ENCODE measurements at regions not wholly inside any gene's neighbourhood (a gene's known extent, or its start where the extent isn't known, plus 50 kb on each side); places are given as distances from the start of the nearest gene placed in this dataset.
A peak's percentile ranks its signal among the peaks of the same experiment; 100 is the strongest.

GRCh38 chr4:133464311-133464710 is 315.2 kb downstream of the PCDH10 start:
- no peak for DNase-seq

GRCh38 chr4:133452678-133453077 is 303.6 kb downstream of the PCDH10 start:
- no peak for DNase-seq

GRCh38 chr4:133450813-133451212 is 301.7 kb downstream of the PCDH10 start:
- DNase-seq = no peak

GRCh38 chr4:133440404-133440803 is 291.3 kb downstream of the PCDH10 start:
- DNase-seq = no peak

GRCh38 chr4:133439830-133440229 is 290.7 kb downstream of the PCDH10 start:
- no peak for DNase-seq

- DNase-seq = no peak
Measured at GRCh38 chr4:133424605-133425004, 275.5 kb downstream of the PCDH10 start.

GRCh38 chr4:133403913-133404312 is 254.8 kb downstream of the PCDH10 start:
- no peak for DNase-seq

- no peak for DNase-seq
Measured at GRCh38 chr4:133402616-133403015, 253.5 kb downstream of the PCDH10 start.

- DNase-seq = no peak
Measured at GRCh38 chr4:133394971-133395627, 246.0 kb downstream of the PCDH10 start.

GRCh38 chr4:133390198-133390855 is 241.2 kb downstream of the PCDH10 start:
- DNase-seq = no peak

GRCh38 chr4:133389029-133389428 is 239.9 kb downstream of the PCDH10 start:
- no peak for DNase-seq

- DNase-seq = no peak
Measured at GRCh38 chr4:133385161-133385954, 236.3 kb downstream of the PCDH10 start.

- DNase-seq = no peak
Measured at GRCh38 chr4:133379681-133380438, 230.8 kb downstream of the PCDH10 start.

GRCh38 chr4:133377286-133377685 is 228.2 kb downstream of the PCDH10 start:
- no peak for DNase-seq

GRCh38 chr4:133372699-133373098 is 223.6 kb downstream of the PCDH10 start:
- DNase-seq = no peak

GRCh38 chr4:133355633-133356032 is 206.5 kb downstream of the PCDH10 start:
- peak in 1 of 2 experiments; percentile 9 for DNase-seq

- DNase-seq = no peak
Measured at GRCh38 chr4:133347409-133347808, 198.3 kb downstream of the PCDH10 start.

- no peak for DNase-seq
Measured at GRCh38 chr4:133324491-133324890, 175.4 kb downstream of the PCDH10 start.

GRCh38 chr4:133323670-133324069 is 174.6 kb downstream of the PCDH10 start:
- no peak for DNase-seq

GRCh38 chr4:133320576-133321170 is 171.6 kb downstream of the PCDH10 start:
- DNase-seq = peak; percentile 72 to 79

GRCh38 chr4:133316909-133317308 is 167.8 kb downstream of the PCDH10 start:
- DNase-seq = no peak

GRCh38 chr4:133314991-133315390 is 165.9 kb downstream of the PCDH10 start:
- DNase-seq = no peak

GRCh38 chr4:133287396-133287795 is 138.3 kb downstream of the PCDH10 start:
- no peak for DNase-seq
